ENCODE measurements at regions not wholly inside any gene's neighbourhood (a gene's known extent, or its start where the extent isn't known, plus 50 kb on each side); places are given as distances from the start of the nearest gene placed in this dataset.

DNA sequence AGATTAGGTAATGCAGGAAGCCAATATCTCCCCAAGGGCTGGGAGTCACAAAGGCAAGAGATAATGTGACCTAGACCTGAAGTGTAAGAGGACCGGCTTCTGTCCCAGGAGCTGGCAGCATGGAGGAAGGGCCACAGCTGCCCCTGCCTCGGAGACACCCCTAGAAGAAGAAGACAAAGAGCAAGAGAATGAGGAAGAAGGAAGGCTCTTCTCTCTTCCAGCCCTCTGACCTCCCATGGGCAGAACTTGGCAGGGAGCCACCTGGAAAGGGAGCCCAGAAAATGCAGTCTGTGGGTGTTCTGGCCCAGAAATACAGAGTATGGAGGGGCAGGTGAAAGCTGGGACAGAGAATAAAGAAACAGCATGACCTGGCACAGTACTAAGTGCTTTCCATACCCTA lies 151.0 kb downstream of the C5orf15 start:
- Histone ChIP-seq H3K4me2 (peak overlapping the region; percentile 9 to 80 (median 26); a peak in 16 of 22 replicates), H3K9ac (no peak overlapping the region), H3K4me1 (peaks cover 30 to 63% (median 40%) of the 10 kb centered on the region in 10 experiments), H3K27me3 (no peaks in the 10 kb centered on the region), H3K27ac (no peak overlapping the region), H3K36me3 (no peaks in the 10 kb centered on the region), H3K4me3 (no peak overlapping the region), H3K9me3 (replicated peaks in 1 of 11) (no peaks in the 10 kb centered on the region; a peak in 1 of 22 replicates), H4K20me1 (no peaks in the 10 kb centered on the region)
- TF ChIP-seq Cebpa-rat (IDR thresholded peaks at IDR 0.05): no peak

DNA sequence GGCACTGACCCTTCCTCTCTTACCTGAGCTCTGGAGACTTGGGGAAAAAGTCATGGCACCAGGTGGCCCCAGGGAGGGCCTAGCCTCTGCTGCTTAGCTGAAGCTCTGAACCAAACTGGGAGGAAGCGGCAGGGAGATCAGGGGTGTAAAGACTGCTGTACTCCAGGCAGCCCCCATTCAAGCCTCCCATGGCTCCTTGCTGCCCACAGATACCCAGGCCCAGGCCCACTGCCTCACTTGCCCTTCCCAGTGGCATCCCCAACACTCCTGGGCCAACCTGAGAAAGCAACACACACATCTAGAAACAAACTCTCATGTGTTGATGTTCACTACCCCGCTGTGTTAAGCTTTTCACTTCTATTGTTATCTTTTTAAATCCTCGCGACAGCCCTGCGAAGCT lies 151.6 kb downstream of the C5orf15 start:
- peaks cover 29 to 62% (median 38%) of the 10 kb centered on the region in 10 experiments for H3K4me1 ChIP-seq
- no peak overlapping the region for H3K27ac ChIP-seq
- TF ChIP-seq Cebpa-rat (IDR thresholded peaks at IDR 0.05): no peak
- no peaks in the 10 kb centered on the region for H3K27me3 ChIP-seq
- H3K36me3 ChIP-seq: no peaks in the 10 kb centered on the region
- no peaks in the 10 kb centered on the region; a peak in 1 of 22 replicates for H3K9me3 ChIP-seq (replicated peaks in 1 of 11)
- H3K4me3 ChIP-seq: no peak overlapping the region
- H3K9ac ChIP-seq: no peak overlapping the region
- peak overlapping the region in 6 of 11 experiments; percentile 9 to 80 (median 29); a peak in 4 of 22 replicates for H3K4me2 ChIP-seq
- H4K20me1 ChIP-seq: no peaks in the 10 kb centered on the region

DNA sequence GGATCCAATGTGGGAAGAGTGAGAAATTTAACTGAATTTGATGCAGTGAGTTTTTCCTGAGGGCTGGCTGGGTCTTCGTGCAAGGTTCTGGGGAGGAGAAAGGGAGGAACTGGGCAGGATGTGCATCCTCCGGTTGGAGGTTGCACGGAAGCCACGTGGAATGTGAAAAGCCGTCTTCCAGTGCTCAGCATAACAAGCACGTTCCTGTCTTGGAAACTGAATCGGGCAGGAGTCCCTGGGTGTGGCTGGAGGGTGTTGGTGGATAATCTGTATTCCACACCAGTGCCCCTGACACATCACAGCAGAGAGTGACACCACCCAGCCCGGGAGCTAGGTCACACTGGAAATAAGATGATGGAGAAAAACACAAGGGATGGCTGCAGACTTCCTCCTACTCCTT lies 154.3 kb downstream of the C5orf15 start:
- no peak overlapping the region for H3K4me2 ChIP-seq
- H3K4me3 ChIP-seq: no peak overlapping the region
- TF ChIP-seq Cebpa-rat (IDR thresholded peaks at IDR 0.05): no peak
- H3K9me3 ChIP-seq (replicated peaks in 1 of 11): peaks cover 0 to 19% (median 10%) of the 10 kb centered on the region in 11 experiments; a peak in 13 of 22 replicates
- no peak overlapping the region for H3K9ac ChIP-seq
- H4K20me1 ChIP-seq: no peaks in the 10 kb centered on the region
- H3K27ac ChIP-seq: no peak overlapping the region
- no peaks in the 10 kb centered on the region for H3K27me3 ChIP-seq
- H3K4me1 ChIP-seq: peaks cover 2 to 36% (median 12%) of the 10 kb centered on the region in 10 experiments; a peak in 18 of 20 replicates
- H3K36me3 ChIP-seq: no peaks in the 10 kb centered on the region

DNA sequence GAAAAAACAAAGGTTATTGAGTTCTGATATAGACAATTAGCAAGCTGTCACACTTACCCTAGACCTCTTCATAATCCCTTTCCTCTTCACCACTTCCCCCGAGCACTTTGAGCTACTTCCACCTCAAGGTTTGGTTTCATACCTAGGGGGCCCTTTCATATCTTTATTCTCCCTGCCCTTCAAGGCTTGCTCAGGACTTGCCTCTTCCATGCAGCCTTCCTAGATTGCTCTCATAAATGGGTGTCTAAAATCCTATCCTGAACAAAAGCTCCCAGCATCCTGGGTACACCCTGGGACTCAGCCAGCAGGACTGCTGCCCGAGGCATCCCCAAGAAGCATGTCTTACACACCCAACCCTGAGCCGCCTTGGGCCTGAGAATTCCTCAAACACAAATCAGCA lies 157.3 kb downstream of the C5orf15 start:
- no peaks in the 10 kb centered on the region for H3K36me3 ChIP-seq
- TF ChIP-seq Cebpa-rat (IDR thresholded peaks at IDR 0.05): no peak
- H3K9ac ChIP-seq: no peak overlapping the region
- no peaks in the 10 kb centered on the region for H4K20me1 ChIP-seq
- H3K4me2 ChIP-seq: no peak overlapping the region
- H3K27ac ChIP-seq: no peak overlapping the region
- peaks cover 0 to 19% (median 10%) of the 10 kb centered on the region in 11 experiments; a peak in 13 of 22 replicates for H3K9me3 ChIP-seq (replicated peaks in 1 of 11)
- peaks cover 0 to 11% (median 0%) of the 10 kb centered on the region in 10 experiments; a peak in 2 of 20 replicates for H3K4me1 ChIP-seq
- H3K27me3 ChIP-seq: no peaks in the 10 kb centered on the region
- H3K4me3 ChIP-seq: no peak overlapping the region

DNA sequence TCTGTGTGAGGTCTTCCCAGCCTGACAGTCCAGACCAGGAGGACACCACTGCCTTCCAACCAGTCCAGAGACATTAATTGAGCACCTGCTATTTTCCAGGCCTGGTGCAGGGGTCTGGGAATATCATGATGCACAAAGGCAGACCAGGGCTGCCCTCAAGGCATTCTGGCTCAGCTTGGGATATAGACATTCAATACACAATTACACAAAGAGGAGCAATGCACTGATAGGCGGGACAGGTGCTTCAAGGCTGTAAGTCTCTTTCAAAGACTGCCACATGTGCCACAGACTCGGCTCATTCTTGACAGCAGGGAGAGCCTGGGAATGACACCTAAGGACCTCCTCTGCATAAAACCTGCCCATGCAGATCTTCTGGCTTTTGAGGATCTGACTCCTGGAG lies 158.6 kb downstream of the C5orf15 start:
- H3K27me3 ChIP-seq: no peaks in the 10 kb centered on the region
- no peak overlapping the region for H3K4me2 ChIP-seq
- H3K4me1 ChIP-seq: peaks cover 0 to 11% (median 0%) of the 10 kb centered on the region in 10 experiments; a peak in 2 of 20 replicates
- TF ChIP-seq Cebpa-rat (IDR thresholded peaks at IDR 0.05): no peak
- no peak overlapping the region for H3K27ac ChIP-seq
- peaks cover 0 to 19% (median 10%) of the 10 kb centered on the region in 11 experiments; a peak in 13 of 22 replicates for H3K9me3 ChIP-seq (replicated peaks in 1 of 11)
- no peaks in the 10 kb centered on the region for H3K36me3 ChIP-seq
- no peak overlapping the region for H3K4me3 ChIP-seq
- H4K20me1 ChIP-seq: no peaks in the 10 kb centered on the region
- no peak overlapping the region for H3K9ac ChIP-seq

DNA sequence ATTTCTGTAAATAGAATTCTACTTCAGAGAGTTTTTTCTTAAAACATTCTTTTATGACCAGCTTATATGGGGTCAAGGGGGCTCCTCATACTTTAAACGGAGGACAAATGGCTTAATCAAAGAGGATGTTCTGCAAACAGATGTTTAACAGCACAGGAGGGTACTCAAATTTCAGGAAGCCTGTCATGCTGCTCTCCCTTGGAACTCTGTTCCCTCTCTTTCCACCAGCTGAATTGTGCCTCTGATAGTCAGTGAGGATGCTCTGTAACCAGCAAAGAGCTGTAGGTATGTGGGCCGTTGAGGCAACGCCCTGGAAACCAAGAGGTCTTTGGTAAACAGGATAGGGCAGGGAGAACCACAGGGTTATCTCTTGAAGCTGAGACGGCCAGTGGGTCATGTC lies 161.1 kb downstream of the C5orf15 start:
- H3K36me3 ChIP-seq: no peaks in the 10 kb centered on the region
- H3K27me3 ChIP-seq: no peaks in the 10 kb centered on the region
- H3K27ac ChIP-seq: no peak overlapping the region
- peaks cover 0 to 25% (median 13%) of the 10 kb centered on the region in 11 experiments; a peak in 14 of 22 replicates for H3K9me3 ChIP-seq (replicated peaks in 1 of 11)
- no peaks in the 10 kb centered on the region for H4K20me1 ChIP-seq
- peaks cover 0 to 10% (median 3%) of the 10 kb centered on the region in 10 experiments; a peak in 9 of 20 replicates for H3K4me1 ChIP-seq
- H3K4me3 ChIP-seq: no peak overlapping the region
- no peak overlapping the region for H3K9ac ChIP-seq
- TF ChIP-seq Cebpa-rat (IDR thresholded peaks at IDR 0.05): no peak
- no peak overlapping the region for H3K4me2 ChIP-seq

DNA sequence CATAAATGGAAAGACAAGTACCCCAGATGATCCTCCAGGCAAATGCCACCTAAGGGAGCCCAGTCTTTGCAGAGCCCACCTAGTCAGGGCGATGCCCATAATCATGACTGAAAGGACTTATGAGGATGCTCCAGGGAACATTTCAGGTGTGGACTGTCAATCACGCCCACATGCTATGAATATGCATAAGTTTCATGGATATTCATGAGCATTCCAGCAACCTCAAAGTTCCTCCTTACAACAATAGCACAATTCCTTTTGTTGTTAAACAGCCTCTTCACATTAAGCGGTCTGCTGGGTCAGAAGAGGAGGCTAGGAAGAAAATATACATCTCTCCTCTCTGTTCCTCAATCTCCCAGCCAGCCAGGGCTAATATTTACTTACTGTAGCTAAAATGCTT lies 161.6 kb downstream of the C5orf15 start:
- Histone ChIP-seq H3K27me3 (no peaks in the 10 kb centered on the region), H3K27ac (no peak overlapping the region), H3K4me3 (no peak overlapping the region), H3K4me1 (peaks cover 0 to 15% (median 6%) of the 10 kb centered on the region in 10 experiments; a peak in 9 of 20 replicates), H3K9ac (no peak overlapping the region), H3K36me3 (no peaks in the 10 kb centered on the region), H3K4me2 (no peak overlapping the region), H4K20me1 (no peaks in the 10 kb centered on the region), H3K9me3 (replicated peaks in 1 of 11) (peaks cover 0 to 25% (median 13%) of the 10 kb centered on the region in 11 experiments; a peak in 14 of 22 replicates)
- TF ChIP-seq Cebpa-rat (IDR thresholded peaks at IDR 0.05): no peak

DNA sequence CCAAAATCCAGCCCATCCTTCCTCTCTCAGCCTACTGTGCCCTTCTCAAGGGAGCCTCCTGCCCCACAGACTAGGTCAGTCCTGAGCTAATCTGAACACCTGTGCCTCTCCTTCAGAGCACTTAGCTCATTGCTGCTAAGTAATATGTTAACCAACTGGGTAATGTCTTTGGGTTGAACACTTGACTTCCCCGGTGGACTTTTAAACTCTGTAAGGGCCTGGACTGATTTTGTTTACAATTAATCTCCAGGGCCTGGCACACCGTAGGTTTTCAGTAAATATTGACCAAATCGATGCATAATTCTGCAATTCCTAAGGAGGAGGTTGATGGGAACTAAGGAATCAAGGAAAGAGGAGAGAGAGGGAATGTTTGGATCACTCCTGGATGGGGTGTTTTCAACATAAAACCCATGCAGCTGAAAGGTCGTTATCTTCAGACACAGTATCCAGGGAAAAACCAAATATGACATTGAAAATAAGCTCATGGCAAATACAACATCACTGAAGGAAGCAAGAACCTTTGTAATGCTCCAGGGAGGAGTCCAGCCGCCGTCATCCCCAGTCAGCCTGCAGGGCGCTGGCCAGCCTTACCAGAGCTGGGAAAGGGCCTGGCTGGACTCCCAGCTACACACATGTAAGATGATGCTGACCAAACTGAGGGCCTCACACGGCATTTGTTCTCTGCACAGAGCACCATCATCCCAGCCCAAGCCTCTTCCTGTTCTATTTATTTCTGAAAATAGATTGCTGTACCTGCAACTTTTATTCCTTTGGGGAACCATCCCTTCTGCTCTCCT lies 166.3 kb downstream of the C5orf15 start:
- Histone ChIP-seq H3K9ac (no peak overlapping the region), H3K27ac (no peak overlapping the region), H3K27me3 (no peaks in the 10 kb centered on the region), H3K4me3 (no peak overlapping the region), H3K4me2 (peak overlapping the region in 4 of 11 experiments; percentile 13 to 48 (median 44); a peak in 5 of 22 replicates), H3K9me3 (replicated peaks in 1 of 11) (peaks cover 0 to 11% (median 0%) of the 10 kb centered on the region in 11 experiments; a peak in 4 of 22 replicates), H4K20me1 (no peaks in the 10 kb centered on the region), H3K36me3 (no peaks in the 10 kb centered on the region), H3K4me1 (peaks cover 0 to 32% (median 20%) of the 10 kb centered on the region in 10 experiments; a peak in 12 of 20 replicates)
- no peak for TF ChIP-seq Cebpa-rat (IDR thresholded peaks at IDR 0.05)

DNA sequence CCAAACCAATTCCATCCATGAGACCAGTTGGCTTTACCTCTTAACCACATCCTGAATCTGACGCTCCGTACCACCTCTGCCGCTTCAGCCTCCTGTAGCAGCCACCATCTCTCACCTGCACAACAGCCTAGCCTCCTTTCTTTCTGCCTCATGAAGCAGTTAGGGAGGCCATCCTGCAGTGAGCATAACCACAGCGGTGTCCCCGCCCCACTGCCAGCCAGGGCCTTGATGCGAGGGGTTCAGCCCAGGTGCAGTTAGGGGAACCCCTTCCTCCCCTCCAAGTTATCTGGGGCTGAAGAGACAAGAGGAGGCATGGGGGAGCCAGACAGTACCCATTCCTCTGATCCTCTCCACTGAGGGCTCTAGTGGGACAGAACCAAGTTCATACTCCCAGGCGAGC lies 167.0 kb downstream of the C5orf15 start:
- TF ChIP-seq Cebpa-rat (IDR thresholded peaks at IDR 0.05): no peak
- no peaks in the 10 kb centered on the region for H3K27me3 ChIP-seq
- H3K4me3 ChIP-seq: no peak overlapping the region
- no peak overlapping the region for H3K27ac ChIP-seq
- no peaks in the 10 kb centered on the region for H3K36me3 ChIP-seq
- peaks cover 0 to 11% (median 0%) of the 10 kb centered on the region in 11 experiments; a peak in 4 of 22 replicates for H3K9me3 ChIP-seq (replicated peaks in 1 of 11)
- H3K9ac ChIP-seq: no peak overlapping the region
- peaks cover 0 to 30% (median 20%) of the 10 kb centered on the region in 10 experiments; a peak in 12 of 20 replicates for H3K4me1 ChIP-seq
- H4K20me1 ChIP-seq: no peaks in the 10 kb centered on the region
- H3K4me2 ChIP-seq: peak overlapping the region in 5 of 11 experiments; percentile 12 to 48 (median 43); a peak in 6 of 22 replicates

Measured in BLaER1 treated with 17β-estradiol and CSF1 and Interleukin-3, amounts not matched to agents 10 nM and 100 nM (cell line).